Fibroblast of lung (primary cell): ENCODE measurements at regions not wholly inside any gene's neighbourhood (a gene's known extent, or its start where the extent isn't known, plus 50 kb on each side); places are given as distances from the start of the nearest gene placed in this dataset.

Experiments
- CTCF ChIP-seq, 2 donors: IDR thresholded peaks in 1 of 2; conservative IDR thresholded peaks in 1 of 2; 1 replicate in 1 of 2; 2 replicates in 1 of 2; pipeline ENCODE4 v1.5.1; 2011 to 2012; ENCODE audit warnings: low read length in 2 of 2, control low read depth in 1 of 2, inconsistent platforms in 1 of 2, low read depth in 1 of 2, mild to moderate bottlenecking in 1 of 2
- EZH2 ChIP-seq: IDR thresholded peaks from 2 replicates; pipeline ENCODE4 v1.5.1; 2012; ENCODE audit warnings: low read length, control low read depth, mild to moderate bottlenecking; ENCODE audit errors: missing control alignments

GRCh38 chr1:193633991-193634390 lies 447.6 kb upstream of the B3GALT2 start:
- TF ChIP-seq CTCF (conservative IDR thresholded peaks at IDR 0.05 in 1 of 2, IDR thresholded peaks at IDR 0.05 in 1 of 2; ENCODE audit: low read depth in 1 of 2, low read length in 2 of 2) = no peak
- TF ChIP-seq EZH2 = no peak
